Fibroblast of villous mesenchyme (primary cell): ENCODE measurements at regions not wholly inside any gene's neighbourhood (a gene's known extent, or its start where the extent isn't known, plus 50 kb on each side); places are given as distances from the start of the nearest gene placed in this dataset.

Source experiments
- DNase-seq: peaks from one replicate; pipeline ENCODE4 v3.0.0-alpha.2; 2010; ENCODE audit warnings: low read depth
- H3K4me3 ChIP-seq: 2 replicates; pipeline ENCODE4 v1.5.1; 2011; ENCODE audit warnings: low read depth, mild to moderate bottlenecking, low read length
- TF ChIP-seq, protein P1 (sequence below): IDR thresholded peaks from 2 replicates; pipeline ENCODE4 v1.5.1; 2012; ENCODE audit warnings: low read depth, mild to moderate bottlenecking, low read length; ENCODE audit not compliant: insufficient read depth

DNA sequence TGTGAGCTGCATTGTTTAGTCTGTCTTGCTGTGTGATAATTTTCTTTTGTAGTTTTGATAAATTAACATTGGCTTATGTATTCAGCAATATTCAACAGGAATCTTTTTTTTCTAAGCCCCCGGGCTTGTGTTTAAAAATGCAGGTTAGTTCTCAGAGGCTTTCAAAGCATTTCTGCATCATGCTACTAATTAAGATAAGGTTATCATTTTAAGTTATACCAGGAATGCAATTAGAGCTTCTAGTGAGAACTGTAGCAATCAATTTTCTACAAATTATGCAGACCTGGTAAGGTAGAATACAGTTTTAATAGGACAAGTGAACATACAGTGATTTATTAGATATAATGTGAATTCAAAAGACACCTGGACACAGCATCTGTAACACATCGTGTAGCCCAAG is 179.2 kb downstream of the PRL start:
- TF ChIP-seq, protein P1, sequence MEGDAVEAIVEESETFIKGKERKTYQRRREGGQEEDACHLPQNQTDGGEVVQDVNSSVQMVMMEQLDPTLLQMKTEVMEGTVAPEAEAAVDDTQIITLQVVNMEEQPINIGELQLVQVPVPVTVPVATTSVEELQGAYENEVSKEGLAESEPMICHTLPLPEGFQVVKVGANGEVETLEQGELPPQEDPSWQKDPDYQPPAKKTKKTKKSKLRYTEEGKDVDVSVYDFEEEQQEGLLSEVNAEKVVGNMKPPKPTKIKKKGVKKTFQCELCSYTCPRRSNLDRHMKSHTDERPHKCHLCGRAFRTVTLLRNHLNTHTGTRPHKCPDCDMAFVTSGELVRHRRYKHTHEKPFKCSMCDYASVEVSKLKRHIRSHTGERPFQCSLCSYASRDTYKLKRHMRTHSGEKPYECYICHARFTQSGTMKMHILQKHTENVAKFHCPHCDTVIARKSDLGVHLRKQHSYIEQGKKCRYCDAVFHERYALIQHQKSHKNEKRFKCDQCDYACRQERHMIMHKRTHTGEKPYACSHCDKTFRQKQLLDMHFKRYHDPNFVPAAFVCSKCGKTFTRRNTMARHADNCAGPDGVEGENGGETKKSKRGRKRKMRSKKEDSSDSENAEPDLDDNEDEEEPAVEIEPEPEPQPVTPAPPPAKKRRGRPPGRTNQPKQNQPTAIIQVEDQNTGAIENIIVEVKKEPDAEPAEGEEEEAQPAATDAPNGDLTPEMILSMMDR = no peak
- DNase-seq = no peak
- no peak overlapping the region for H3K4me3 ChIP-seq

DNA sequence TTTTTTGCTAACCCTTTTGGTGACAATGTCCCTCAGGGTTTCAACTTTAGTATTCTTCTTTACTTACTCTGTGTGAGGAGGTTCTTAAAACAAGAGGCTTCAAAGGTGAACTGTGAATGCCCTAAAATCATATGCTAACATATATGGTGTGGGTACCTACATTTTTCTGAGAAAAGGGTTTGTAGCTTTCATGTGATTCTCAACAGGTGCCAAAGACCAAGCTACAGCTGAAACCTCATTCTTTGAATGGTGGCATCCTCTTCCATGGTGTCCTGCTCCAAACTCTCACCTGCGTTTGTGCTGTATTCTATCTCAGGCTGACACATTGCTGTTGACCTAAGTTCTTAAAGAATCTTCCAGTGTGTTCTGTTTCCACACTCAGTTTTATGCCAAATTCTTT is 177.3 kb downstream of the PRL start:
- no peak overlapping the region for H3K4me3 ChIP-seq
- no peak for DNase-seq
- TF ChIP-seq, protein P1 = no peak

DNA sequence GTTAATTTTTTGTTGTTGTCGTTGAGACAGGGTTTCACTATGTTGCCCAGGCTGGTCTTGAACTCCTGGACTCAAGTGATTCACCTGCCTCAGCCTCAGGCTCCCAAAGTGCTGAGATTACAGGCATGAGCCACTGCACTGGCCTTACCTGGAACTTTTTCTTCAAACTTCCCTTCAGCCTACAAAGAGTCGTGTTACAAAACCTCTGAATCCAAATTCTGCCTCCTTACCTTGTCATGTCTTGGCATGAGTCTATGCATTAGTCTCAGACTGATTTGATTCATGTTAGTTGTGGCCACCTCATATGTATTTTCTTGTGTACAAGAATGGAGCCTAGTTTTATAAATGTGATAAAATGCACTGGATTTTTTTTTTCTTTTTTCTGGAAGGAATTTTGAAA is 172.1 kb downstream of the PRL start:
- TF ChIP-seq, protein P1 = no peak
- H3K4me3 ChIP-seq = no peak overlapping the region

DNA sequence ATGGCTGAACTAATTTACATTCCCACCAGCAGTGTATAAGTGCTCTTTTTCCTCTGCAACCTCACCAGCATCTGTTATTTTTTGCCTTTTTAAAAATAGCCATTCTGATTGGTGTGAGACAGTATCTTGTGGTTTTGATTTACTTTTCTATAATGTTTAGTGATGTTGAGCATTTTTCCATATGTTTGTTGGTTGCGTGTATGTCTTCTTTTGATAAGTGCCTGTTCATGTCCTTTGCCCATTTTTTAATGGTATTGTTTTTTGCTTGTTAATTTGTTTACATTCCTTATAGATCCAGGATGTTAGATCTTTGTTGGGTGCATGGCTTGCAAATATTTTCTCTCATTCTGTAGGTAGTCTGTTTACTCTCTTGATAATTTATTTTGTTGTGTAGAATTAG is 169.9 kb downstream of the PRL start:
- H3K4me3 ChIP-seq = no peak overlapping the region
- no peak for DNase-seq
- TF ChIP-seq, protein P1 = no peak

More for the DNA sequence above, 172.1 kb downstream of the PRL start:
- no peak for DNase-seq

DNA sequence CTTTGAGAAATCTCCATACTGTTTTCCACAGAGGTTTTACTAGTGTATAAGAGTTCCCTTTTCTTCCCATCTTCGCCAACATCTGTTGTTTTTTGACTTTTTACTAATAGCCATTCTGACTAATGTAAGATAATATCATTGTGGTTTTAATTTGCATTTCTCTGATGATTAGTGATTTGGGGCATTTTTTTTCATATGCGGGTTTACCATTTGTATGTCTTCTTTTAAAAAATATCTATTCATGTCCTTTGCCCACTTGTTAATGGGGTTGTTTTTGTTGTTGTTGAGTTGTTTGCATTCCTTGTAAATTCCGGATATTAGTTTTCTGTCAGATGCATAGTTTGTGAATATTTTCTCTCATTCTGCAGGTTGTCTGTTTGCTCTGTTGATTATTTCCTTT is 167.1 kb downstream of the PRL start:
- no peak overlapping the region for H3K4me3 ChIP-seq
- TF ChIP-seq, protein P1 = no peak
- DNase-seq = peak; percentile 65

DNA sequence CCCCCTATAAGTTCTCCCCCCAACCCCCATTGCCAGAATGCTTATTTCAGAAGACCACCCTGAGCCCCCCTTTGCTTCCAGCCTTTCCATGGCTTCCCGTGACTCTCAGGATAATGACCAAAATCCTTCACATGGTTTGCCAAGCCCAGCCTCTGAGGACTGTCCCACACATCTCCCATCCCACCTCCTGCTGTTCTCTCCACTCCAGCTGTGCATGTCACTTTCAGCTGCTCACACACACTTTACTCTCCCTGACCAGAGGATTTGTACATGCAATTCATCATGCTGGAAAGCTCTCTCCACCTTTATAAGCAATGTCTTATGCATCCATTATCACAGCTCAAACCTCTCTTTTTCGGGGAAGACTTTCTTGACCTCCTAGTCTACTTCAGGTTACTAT is 164.2 kb downstream of the PRL start:
- H3K4me3 ChIP-seq = no peak overlapping the region
- TF ChIP-seq, protein P1 = no peak

DNA sequence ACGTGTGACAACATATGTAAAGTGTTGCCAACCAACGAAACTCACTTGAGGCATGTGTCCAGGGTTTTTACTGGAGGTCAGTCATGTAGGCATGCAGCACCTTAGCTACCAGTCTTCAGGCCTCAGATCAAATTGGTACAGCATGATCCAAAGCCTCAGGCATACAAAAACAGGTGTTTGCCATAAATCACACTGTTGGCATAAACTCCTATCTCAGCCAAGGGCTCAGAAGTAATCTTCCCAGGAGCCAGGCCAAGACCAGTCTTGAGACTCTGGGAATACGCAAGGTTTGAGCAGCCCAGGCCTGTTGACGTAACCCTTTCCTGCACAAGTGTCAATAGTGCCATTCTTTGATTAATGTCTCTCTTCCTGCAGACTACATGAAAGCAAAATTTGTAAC is 163.5 kb downstream of the PRL start:
- DNase-seq = no peak
- no peak overlapping the region for H3K4me3 ChIP-seq
- TF ChIP-seq, protein P1 = no peak

More for the DNA sequence above, 164.2 kb downstream of the PRL start:
- no peak for DNase-seq
